H54 (cell line): ENCODE measurements at regions not wholly inside any gene's neighbourhood (a gene's known extent, or its start where the extent isn't known, plus 50 kb on each side); places are given as distances from the start of the nearest gene placed in this dataset.

Experiments
- DNase-seq: peaks from one replicate; pipeline ENCODE4 v3.0.0; 2011; ENCODE audit warnings: low spot score, mixed read lengths; ENCODE audit not compliant: insufficient read length
- FAIRE-seq: peaks from 3 replicates; lab custom pipeline; 2011; peaks lifted over from hg19 to GRCh38; lab: Jason Lieb, UNC
- POLR2A ChIP-seq: IDR thresholded peaks from 2 replicates; pipeline ENCODE4 v1.6.1; 2011; ENCODE audit warnings: low read depth, mild to moderate bottlenecking, low read length

GRCh38 chr5:90014420-90014819, 395.1 kb downstream of the CETN3 start:
- no peak for TF ChIP-seq POLR2A
- DNase-seq (no peak), FAIRE-seq (no peak)

GRCh38 chr5:90000351-90000750, 409.2 kb downstream of the CETN3 start:
- DNase-seq (no peak), FAIRE-seq (peak; percentile 58)
- no peak for TF ChIP-seq POLR2A

DNA sequence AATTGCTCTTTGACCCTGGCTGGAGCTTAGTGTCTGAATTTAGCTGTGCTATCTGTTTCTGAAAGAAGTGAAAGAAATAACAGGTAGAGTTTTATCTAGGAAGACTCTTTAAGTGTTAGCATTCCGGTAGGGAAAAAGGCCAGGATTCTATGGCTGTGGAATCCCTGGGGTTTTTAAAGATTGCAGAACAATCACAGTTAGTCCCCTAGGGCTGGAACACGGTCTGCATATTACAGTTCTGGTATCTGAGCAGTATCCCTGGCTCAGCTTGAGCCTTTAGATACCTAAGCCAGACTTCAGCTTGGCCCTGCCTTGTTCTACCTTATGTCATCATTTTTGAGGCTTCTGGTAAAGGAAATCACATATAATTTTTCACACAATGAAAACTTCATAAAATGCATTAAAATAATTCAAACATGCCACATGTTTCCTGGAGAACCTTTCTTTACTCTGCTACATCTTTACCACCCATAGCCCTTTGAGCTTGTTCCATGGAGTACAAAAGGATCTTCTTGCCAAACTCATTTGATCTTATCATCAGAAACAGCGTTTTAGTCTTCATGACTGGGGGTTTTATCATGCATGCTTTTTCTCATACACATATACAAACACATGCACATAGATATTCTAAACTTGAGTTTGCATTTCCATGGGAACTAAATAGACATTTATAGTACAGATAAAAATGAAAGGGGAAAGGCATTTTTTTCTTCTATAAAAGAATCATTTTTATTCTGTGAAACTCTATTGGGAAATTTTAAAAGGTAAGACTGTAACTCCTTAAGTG, 410.8 kb downstream of the CETN3 start:
- no peak for DNase-seq
- no peak for TF ChIP-seq POLR2A
- FAIRE-seq, result no peak

- DNase-seq (no peak), FAIRE-seq (no peak)
- TF ChIP-seq POLR2A, result no peak
These were observed 412.7 kb downstream of the CETN3 start for GRCh38 chr5:89996890-89997289.

GRCh38 chr5:89996335-89996734, 413.2 kb downstream of the CETN3 start:
- no peak for TF ChIP-seq POLR2A
- FAIRE-seq (no peak), DNase-seq (no peak)

DNA sequence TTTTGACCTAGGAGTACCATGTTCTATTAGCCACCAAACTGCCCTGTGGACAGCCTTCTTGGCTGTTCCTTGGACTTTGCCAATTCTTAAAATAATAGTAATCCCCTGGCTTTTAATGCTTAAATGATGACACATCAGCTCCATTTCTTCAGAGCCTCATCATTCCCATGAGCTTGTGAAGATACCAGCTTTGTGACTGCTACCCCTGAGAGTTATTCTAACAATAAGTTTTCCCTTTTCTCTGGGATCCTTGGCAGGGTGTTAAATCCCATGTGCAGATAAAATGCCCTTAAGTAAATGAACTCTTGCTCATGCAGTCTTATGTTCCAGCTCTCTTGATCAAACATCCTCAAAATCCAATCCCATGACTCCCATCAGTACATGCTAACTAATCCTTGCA, 415.3 kb downstream of the CETN3 start:
- TF ChIP-seq POLR2A, result no peak
- FAIRE-seq, result no peak
- no peak for DNase-seq

GRCh38 chr5:89992201-89992600, 417.4 kb downstream of the CETN3 start:
- DNase-seq (no peak), FAIRE-seq (no peak)
- no peak for TF ChIP-seq POLR2A

DNA sequence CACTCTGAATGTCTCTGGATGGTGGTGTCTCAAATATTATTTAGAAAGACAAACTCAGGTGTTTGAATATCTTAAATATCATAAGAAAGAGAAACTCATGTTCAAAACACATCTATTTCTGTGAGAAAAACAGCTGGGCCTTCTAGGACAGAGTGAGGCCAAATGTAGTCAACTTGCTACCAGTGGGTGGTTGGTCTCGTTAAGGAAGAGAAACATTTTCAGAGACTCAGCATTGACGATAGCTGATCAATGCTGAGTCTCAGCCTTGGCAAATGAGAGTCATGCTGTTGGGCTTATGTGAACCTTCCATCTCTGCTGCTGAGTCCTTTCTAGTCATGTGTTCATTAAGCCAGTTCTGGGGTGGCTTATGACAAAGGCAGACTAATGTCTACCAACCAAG, 418.0 kb downstream of the CETN3 start:
- no peak for FAIRE-seq
- TF ChIP-seq POLR2A, result no peak
- DNase-seq, result no peak

DNA sequence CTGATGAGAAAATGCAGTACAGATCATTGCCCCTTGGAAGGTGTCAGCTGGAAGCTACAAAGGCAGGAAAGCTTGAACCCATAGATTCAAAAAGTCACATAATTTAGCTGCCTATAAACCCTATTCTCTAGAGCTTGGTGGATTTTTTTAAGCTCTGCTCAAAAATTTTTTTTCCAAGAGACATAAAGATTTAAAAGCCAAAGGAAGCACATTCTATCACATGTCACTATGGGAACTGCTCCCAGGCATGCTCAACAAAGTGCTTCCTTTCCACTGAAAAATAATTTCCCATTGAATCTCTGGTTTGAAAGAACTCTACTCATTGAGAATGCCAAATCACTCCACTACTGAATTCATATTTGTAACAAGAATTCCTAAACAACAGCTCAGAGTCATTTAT, 419.8 kb downstream of the CETN3 start:
- no peak for TF ChIP-seq POLR2A
- DNase-seq, result no peak
- FAIRE-seq, result no peak

GRCh38 chr5:89988998-89989655, 420.4 kb downstream of the CETN3 start:
- DNase-seq (no peak), FAIRE-seq (no peak)
- no peak for TF ChIP-seq POLR2A

DNA sequence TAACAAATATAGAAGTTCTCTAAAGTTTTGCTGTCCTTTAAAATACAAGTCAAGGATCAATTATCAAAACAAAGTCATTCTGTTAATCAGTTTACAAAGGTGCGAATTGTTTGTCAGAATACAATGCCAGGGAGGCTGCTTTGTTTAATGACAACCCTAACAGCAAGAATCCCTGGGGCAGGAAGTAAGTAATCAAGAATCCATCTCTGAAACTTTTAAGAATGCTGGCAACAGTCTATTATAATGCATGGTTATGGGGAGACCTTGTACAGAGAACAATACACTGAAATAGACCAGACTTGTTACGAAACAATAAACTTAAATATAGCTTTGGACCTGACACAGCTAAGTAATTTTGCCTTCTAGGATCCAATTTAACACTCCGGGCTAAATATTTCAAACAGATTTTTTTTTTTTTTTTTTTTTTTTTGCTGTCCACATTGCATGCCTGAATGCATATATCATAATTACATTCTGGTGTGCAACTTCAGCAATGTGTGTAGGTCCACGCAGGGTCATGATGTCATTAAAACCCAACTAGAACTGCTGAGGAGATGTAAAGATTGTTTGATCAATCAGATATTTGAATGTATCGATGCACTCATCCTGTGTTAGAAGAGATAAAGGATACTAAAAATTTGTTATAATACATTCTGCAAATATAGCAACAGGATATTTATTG, 421.3 kb downstream of the CETN3 start:
- no peak for TF ChIP-seq POLR2A
- FAIRE-seq, result no peak
- no peak for DNase-seq

DNA sequence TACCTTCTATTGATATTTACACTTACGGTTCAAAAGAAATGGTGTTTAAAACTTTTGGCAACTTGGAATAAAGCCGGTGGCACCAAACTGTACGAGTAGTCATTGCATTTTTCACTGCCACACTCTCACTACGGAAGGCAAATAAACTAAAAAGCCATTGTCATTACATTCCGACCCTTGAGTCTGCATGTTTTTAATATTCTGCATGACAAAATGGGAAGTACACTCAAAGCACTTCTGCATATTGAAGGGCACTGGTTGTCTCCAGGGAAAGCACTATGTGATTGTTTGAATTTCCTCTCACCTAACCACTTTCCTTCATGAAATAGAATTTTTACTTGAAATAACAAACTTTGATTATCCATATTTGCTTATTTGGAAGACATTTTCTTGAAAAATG, 426.3 kb downstream of the CETN3 start:
- DNase-seq (no peak), FAIRE-seq (no peak)
- no peak for TF ChIP-seq POLR2A

GRCh38 chr5:89981878-89982773, 427.4 kb downstream of the CETN3 start:
- TF ChIP-seq POLR2A, result no peak
- FAIRE-seq, result no peak
- no peak for DNase-seq
